NCI-H2196 treated with DMSO at 0.1 percent for 48 hours (cell line): ENCODE measurements at regions not wholly inside any gene's neighbourhood (a gene's known extent, or its start where the extent isn't known, plus 50 kb on each side); places are given as distances from the start of the nearest gene placed in this dataset.
"Not testable (repeated sequence)": the region's sequence is repeated elsewhere in the genome, so short reads cannot be mapped to it uniquely, and the experiment has no call there.

ENCODE experiments used
- DNase-seq: peaks from one replicate; lab custom pipeline; 2025; ENCODE audit not compliant: unreplicated experiment; lab: John Stamatoyannopoulos, UW

- DNase-seq, result not testable (repeated sequence)
Observed at GRCh38 chr2:95654897-95655296, 63.1 kb downstream of the TRIM43 start.

- not testable (repeated sequence) for DNase-seq
Observed at GRCh38 chr2:95656553-95656952, 64.8 kb downstream of the TRIM43 start.

- DNase-seq, result not testable (repeated sequence)
Observed at GRCh38 chr2:95657937-95658336, 66.1 kb downstream of the TRIM43 start.

- not testable (repeated sequence) for DNase-seq
Observed at GRCh38 chr2:95660766-95661562, 69.2 kb downstream of the TRIM43 start.

DNA sequence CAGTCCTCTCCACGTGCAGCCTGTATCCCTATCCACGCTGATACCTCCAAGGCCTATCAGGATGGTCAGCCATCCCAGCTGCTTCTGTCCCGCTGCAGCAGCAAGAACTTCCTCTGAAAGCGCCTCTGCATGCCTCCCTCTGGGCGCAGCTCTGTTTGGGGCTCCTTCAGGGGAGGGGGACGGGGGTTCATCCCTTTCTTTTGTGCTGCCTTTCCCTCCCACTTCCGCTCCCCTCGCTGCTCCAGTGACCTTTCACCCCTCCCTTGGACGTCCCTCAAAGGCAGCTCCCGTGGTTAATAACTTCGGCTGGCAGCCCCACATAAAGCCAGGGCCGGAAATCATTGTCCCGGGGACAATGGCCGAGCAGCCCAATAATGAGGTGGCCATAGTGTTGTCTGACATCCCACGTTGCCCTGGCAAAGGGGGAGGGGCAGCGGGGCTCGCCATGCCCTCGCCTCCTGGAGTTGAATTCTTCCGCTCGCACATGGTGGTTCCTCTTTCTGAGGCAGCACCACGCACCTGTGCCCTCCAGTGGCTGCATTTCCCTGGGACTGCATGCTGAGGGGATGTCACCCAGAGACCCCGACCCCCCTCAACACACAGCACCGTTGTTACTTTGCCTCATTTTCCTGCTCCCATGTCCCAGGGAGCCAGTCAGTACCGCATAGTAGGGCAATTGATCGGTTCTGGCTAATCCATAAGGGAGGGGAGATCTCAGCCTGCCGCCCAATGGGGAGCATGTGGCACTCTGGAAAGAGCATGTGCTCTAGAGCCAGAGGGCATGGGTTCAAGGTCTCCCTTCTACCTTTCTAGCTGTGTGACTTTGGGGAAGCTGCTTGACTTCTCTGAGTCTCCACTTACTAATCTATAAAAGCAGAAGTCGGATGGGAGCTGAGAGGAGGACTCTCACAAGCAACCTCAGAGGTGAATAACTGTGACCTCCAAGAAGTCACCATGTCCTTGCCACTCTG lies 72.0 kb downstream of the TRIM43 start:
- not testable (repeated sequence) for DNase-seq

GRCh38 chr2:95666636-95667035 lies 74.8 kb downstream of the TRIM43 start:
- DNase-seq, result not testable (repeated sequence)

- DNase-seq, result no peak
Observed at GRCh38 chr2:95667480-95667879, 75.7 kb downstream of the TRIM43 start.

DNA sequence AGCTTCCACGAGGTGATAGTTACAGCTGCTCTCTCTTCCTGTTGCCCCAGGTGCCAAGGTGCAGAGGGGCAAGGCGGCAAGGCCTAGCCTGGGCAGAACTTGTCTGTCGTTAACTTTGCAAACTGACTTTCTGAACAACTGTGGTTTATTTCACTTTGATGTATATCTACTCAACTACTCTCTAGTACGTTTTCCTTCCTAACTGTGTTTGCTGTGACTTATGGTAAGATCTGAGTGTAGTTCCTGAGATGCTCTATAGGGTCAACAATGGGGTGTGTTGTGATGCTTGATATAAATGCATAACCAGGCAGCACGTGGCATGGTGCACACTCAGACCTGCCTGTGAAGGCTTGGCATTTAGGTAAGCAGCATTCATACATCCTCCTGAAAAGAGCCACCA lies 77.1 kb downstream of the TRIM43 start:
- not testable (repeated sequence) for DNase-seq

GRCh38 chr2:95669441-95669991 lies 77.7 kb downstream of the TRIM43 start:
- DNase-seq, result no peak

DNA sequence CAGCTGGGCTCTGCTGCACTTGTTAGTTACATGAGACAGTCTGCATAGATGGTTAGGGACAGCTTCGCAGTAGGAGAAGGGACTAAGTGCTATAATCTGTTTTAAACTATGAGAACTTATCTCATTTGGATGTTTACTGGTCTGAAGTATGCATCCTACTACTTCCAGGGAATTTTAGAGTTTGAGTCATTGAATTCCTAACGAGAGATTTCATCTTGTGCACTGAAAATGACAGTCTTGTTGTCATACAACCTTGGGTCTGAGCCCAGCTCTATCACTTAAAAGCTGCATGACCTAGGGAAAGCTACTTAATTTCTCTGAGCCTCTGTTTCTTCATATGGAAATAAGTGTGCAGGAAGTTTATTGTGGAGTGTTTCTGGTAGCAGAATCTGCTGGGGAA lies 78.4 kb downstream of the TRIM43 start:
- no peak for DNase-seq

- no peak for DNase-seq
Observed at GRCh38 chr2:95670686-95671085, 78.9 kb downstream of the TRIM43 start.

DNA sequence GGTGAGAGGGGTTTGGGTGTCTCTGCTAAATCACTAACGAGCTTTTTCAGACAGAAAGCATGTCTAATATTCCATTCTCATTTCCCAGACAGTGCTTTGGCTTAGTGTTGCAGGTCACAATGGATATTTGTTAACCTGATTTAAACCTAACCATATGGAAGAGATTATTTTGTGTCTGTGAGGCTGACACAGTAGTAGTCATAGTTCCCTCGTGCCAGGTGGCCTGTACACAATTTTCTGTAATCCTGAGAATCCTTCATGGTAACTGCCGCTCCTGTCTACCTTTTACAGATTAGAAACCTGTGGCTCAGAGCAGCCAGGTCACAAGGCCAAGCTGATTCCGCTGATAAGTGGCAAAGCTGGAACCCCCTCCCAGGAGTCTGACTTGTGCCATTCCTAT lies 79.4 kb downstream of the TRIM43 start:
- DNase-seq, result not testable (repeated sequence)

GRCh38 chr2:95671992-95672391 lies 80.2 kb downstream of the TRIM43 start:
- DNase-seq, result not testable (repeated sequence)

DNA sequence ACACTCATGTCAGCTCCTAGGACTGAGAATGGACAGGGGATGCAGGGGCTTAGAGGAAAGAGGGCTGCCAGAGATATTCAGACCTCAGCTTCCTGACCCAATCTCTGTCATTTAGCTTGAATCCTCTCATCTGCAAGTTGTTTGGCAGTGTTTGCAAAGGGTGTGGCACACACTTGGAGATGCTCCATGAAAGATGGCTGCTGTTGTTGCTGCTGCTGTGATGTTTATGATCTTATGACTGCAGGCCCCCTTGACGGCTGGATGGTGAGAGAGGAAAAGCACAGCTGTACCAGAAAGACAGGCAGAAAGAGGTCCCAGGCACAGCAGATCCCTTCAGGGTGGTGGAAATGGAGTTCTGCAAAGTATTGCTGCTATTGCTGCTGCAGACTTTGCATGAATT lies 80.7 kb downstream of the TRIM43 start:
- DNase-seq, result not testable (repeated sequence)

DNA sequence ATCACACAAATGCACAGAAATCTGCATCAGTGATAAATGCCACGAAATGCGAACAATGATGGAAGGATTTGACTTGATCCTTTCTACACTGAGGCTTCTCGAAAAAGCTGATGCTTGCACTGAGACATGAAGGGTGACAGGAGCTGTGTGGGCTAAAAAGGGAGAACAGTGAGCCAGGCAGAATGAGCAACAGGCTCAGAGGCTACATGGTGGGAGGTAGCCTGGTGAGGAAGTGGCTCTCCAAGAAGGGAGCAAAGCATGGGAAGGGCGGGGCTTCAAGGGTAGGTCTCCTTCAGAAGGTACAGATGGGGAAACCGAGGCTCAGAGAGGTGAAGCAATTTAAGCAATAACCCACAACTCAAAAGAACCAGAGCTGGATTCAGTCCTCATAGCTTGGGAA lies 82.4 kb downstream of the TRIM43 start:
- DNase-seq, result no peak

- DNase-seq, result not testable (repeated sequence)
Observed at GRCh38 chr2:95676573-95676972, 84.8 kb downstream of the TRIM43 start.

- DNase-seq, result no peak
Observed at GRCh38 chr2:95677346-95677745, 85.5 kb downstream of the TRIM43 start.

- not testable (repeated sequence) for DNase-seq
Observed at GRCh38 chr2:95677833-95678232, 86.0 kb downstream of the TRIM43 start.

DNA sequence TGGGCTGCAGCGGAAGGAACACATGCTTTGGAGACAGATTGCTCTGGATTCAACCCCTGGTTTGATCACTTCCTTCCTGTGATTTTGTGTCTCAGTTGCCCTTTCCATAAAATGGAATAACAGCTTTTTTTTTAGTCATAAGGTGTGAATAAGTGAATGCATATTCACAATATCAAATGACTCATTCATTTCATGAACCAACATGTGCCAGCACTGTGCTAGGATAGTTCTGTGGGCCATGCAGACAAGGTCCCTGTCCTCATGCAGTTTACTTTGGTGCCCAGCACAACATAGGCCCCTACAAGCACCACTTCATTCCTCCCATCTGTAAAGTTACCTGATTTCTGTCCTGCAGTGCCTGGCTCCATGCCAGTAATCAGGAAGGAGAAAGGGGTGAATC lies 89.4 kb downstream of the TRIM43 start:
- DNase-seq, result not testable (repeated sequence)

DNA sequence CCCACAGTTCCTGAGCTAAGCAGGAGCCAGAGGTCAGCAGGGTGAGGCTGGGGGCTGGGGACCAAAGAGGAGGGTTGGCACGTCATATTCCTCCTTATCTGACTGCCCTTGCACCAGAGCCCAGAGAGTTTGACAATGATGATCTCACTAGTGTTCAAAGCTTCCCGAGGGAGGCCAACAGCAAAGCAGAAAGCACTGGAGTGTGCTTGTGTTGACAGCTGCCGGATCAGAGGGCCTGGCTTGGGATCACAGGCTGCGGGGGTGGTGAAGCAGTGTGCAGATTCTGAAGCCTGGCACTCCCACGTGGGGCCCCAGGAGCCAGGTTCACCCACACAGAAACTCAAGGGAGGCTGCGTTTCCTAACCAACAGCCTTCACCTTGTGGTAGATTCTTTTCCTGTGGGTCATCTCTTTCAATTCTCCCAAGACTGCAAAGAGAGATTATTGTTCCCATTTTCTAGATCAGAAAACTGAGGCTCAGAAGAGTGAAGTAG lies 89.8 kb downstream of the TRIM43 start:
- not testable (repeated sequence) for DNase-seq

- not testable (repeated sequence) for DNase-seq
Observed at GRCh38 chr2:95682889-95683517, 91.2 kb downstream of the TRIM43 start.
